ENCODE measurements at regions not wholly inside any gene's neighbourhood (a gene's known extent, or its start where the extent isn't known, plus 50 kb on each side); places are given as distances from the start of the nearest gene placed in this dataset.

DNA sequence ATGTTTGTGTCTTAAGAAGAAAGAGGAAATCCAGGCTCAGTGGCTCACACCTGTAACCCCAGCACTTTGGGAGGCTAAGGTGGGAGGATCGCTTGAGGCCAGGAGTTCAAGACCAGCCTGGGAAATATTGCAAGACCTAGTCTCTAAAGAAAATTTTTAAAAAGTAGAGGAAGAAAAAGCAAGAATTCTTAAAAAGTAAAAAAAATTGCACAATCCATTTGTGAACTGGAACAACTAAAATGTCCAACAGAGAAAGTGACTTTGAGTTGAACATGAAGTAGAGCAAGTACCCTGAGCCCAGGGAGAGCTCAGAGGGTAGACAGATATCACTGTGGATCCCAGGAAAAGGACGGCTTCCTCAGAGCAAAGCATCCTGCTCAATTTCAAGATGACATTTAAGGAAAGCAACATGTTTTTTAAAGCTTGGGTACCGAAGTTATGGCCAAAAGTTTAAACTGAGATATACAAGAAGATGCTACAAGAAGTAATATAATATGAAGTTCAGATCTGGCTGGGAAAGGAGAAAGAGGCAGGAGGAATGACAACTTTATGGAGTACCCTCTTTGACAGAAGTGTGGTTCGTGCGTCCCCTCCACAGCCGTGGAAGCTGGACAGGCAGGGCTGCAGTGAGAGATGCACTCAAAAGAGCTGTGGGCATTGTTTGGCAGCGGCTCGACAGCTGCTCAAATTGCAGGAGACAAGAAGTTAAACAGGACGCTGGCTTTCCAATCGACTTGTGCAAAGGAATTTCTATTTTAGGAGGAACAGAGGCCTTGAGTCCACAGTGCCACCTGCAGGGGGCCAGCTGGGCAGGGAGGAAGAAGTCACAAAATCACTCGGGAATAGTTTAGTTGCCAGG lies 201.3 kb downstream of the JCAD start:
- DNase-seq (ENCODE audit: low read depth in 2 of 2) = no peak

DNA sequence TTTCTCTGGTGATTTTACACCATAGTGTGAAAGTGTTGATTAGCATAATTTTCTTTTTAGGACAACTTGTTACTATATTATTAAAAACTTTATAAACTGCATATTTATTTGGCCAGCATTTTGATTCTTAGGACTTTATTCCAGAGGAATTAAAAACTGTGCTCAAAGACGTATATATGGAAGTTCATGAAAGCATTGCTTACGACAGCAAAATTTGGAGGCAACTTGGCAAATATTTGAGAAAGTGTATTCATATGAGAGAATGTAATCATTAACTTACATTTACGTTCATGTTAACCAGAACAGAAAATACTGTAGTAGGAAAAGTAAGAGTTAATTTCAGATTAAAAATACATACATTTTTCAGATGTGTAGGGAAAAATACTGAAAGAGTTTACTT lies 203.1 kb downstream of the JCAD start:
- DNase-seq (ENCODE audit: low read depth in 2 of 2) = no peak

DNA sequence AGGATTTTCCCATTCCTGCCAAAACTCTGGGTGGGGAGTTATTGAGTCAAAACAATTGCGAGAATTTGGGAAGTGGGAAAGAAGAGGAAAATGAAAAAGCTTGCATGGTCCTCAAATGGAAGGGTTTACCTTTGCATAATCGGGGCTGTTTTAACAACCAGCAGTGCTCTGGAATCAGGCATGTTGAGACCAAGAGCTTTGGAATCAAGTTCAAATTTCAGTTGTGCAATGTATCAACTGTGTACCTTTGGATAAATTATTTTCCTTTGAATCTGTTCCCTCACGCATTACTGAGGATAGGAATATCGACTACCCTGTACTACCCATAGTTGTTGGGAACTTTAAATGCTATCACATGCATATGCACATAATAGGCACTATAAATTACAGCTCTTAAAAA lies 205.5 kb downstream of the JCAD start:
- DNase-seq (ENCODE audit: low read depth in 2 of 2) = no peak

DNA sequence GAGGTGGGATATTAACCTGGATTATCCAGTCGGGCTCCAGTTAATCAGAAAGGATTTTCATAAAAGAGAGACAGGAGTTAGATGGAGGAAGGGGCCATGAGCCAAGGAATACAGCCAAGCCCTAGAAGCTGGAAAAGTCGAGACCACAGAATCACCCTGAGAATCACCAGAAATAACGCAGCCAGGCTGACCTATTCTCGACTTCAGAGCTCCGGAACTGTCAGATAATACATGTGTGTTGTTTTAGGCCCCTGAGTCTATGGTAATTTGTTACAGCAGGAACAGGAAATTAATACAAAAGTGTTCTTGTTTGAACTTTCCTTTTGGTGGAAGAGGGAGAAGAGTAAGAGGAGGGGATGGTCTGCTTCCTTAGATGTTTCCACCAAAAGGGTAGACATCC lies 208.1 kb downstream of the JCAD start:
- no peak for DNase-seq (ENCODE audit: low read depth in 2 of 2)

DNA sequence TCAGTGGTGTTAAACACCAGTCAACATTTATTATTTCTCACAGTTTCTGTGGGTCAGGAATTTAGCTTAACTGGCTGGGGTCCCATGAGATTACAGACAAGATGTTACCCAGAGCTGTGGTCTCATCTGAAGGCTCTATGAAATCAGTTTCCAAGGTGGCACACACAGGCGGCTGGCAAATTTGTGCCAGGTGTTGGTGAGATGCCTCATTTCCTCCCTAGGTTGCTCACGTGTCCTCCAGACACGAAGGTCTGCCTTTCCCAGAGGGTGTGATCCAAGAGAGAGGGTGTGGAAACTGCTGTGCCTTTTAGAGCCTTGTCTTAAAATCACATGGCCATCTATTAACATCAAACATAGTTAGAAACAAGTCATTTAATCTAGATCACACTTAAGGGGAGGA lies 209.0 kb downstream of the JCAD start:
- no peak for DNase-seq (ENCODE audit: low read depth in 2 of 2)

DNA sequence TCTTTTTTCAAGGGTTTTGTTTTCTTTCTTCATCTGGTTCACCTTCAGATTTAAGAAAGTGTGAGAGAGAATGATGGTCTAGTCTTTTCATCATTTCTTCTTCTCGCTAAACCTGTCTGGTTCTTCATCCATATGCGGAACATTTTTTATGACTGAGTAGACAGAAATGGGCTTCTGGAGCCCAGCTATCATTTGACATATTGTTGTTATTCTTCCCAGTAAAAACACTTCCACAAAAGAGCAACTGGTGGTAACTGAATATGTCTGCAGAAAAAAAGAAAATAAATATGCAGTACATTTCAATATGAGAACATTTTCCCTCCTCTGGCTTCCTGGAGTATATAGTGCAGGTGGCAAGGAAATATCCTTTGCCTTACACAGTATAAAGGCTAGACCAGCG lies 209.5 kb downstream of the JCAD start:
- DNase-seq (ENCODE audit: low read depth in 2 of 2) = no peak

DNA sequence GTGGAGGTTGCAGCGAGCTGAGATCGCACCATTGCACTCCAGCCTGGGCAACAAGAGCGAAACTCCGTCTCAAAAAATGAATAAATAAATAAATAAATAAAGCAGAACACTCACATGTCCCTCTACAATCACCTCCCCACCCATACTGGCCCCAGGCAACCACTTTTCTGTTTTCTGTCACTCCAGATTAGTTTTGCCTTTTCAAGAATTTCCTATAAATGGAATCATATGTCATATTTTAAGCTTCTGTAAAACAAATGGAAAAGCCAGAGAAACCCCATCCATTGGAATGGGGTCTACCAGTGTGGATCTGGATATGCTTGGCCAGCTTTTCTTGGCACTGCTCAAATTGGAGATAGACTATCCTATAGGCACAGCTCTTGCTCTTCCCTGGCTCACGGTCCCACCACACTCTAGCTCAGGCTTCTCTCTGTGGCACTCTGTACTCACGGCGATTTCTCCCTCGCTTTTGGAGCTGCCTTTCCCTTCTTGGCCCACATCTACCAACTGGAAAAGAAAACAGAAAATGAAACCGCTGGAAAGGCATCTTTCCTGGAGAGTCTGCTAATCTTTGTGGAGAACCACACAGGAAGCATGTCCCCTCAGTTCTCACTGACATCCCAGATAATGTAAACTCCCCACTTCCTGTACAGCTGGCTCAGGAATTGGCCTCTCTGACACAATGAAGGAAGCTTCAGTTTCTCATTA lies 210.1 kb downstream of the JCAD start:
- no peak for DNase-seq (ENCODE audit: low read depth in 2 of 2)

DNA sequence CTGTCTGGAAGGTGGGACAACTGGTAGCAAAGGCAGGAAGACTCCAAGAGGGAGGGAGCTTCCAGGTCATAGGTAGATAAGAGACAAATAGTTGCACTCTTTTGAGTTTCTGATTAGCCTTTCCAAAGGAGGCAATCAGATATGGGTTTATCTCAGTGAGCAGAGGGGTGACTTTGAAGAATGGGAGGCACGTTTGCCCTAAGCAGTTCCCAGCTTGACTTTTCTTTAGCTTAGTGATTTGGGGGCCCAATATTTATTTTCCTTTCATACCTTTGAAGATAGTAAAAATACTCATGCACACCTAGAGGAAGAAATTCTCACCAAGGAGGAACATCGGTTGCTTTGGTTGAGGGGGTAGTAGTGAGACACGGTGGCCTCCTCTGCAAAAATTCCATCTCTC lies 212.1 kb upstream of the SVIL start:
- no peak for DNase-seq (ENCODE audit: low read depth in 2 of 2)

DNA sequence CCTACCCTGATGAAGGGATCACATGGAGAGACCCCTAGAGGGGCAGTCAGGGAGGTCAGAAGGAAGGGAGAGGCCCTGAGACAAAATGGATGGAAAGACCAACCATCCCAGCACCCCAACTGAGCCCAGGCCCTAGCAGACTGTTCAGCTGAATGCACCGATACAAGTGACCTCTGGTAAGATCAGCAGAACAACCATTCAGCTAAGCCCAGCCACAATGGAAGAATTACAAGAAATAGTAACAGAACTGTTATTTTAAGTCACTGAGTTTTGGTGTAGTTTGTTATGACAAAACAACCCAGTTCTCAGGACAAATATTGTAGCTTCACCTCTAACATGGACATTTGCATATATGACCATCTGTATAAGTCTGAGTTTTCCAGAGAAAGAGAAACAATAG lies 210.4 kb upstream of the SVIL start:
- DNase-seq (ENCODE audit: low read depth in 2 of 2) = no peak

DNA sequence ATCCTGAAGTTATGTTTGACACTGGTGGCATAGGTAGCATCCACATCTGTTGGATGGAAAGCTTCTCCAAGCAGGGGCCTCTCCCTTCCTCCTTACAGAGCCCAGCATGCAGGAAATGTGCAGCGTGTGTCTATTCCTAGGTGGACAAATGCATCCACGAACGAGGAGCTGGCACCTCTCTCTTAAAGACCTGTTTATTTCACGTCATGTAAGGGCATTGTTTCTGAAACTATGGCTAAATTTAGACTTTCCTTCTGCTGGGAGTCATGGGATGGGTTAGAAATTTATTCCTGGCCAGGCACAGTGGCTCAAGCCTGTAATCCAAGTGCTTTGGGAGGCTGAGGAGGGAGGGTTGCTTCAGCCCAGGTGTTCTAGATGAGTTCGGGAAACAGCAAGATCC lies 208.4 kb upstream of the SVIL start:
- no peak for DNase-seq (ENCODE audit: low read depth in 2 of 2)

DNA sequence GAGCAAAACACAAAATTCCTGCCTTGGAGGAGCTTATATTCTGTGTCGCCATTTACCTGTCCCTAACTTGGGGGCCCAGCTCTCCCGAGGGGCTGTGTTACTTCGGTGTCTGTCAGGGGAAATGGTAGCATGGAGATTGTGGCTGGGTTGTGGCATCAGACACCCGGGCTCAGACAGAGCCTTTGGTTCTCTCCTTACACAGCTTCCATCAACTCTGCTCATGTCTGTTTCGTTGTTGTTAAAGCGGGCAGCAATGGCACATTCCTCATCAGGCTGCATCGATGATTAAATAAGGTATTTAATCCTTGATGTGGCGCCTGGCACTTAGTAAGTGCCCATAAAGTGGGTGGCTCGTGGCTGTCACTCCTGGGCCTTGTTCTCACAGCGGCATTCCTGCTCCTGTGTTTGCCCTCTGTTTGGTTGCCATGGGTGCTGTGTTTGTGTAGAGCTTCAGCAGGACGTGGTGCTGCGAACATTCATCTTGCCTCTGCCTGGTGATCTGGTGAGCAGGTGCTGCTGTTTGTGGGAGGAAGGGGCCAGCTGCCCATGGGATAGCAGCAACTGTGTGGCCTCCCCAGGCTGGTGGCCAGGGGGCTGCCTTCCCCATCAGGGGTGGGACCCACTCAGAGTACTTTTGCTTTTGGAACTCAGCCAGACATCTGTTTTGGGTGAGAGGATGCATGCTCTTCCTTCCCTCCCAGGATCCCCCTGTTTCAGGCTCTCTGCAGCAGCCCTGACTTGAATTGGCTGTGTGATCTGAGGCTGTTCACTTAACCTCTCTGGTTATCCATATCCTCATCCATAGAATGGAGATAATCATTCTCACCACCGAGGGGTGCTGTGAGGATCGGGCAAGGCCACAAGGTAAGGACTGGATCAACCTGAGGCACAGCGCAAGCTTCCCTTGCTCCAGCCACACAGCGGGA lies 207.2 kb upstream of the SVIL start:
- DNase-seq (ENCODE audit: low read depth in 2 of 2) = no peak

DNA sequence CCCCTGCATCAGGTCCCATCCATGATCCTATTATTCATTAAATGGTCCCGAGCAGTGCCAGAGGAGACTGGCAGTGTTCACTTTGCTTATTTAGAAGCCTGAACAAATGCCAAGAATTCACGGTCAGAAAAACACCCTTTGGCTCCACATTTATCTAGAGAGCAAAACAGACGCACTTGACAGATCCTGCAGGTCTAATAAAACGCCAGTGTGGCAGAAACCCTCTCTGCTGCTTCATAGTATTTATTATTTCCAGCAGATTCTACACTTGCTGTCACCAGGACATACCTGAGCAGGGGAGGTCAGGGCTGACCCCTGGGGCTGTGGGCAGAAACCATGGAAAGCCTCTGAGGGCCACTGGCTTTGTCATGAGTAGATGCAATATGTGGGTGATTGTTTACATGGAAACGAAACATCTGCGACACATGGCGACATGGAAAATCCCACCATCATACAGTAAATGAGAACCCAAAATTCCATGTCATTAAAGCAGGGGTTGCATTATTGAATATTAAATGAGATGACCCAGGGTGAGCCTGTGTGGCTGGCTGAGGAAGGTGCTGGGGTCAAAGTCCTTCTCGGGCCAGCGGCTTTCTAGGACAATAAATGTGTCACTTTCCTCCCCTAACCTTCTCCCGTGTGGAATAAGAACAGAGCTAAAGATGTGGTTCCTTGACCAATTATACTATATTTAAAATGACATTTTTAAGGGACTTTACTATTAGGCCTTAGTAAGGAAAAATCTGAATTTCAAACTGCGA lies 205.9 kb upstream of the SVIL start:
- DNase-seq (ENCODE audit: low read depth in 2 of 2) = no peak

DNA sequence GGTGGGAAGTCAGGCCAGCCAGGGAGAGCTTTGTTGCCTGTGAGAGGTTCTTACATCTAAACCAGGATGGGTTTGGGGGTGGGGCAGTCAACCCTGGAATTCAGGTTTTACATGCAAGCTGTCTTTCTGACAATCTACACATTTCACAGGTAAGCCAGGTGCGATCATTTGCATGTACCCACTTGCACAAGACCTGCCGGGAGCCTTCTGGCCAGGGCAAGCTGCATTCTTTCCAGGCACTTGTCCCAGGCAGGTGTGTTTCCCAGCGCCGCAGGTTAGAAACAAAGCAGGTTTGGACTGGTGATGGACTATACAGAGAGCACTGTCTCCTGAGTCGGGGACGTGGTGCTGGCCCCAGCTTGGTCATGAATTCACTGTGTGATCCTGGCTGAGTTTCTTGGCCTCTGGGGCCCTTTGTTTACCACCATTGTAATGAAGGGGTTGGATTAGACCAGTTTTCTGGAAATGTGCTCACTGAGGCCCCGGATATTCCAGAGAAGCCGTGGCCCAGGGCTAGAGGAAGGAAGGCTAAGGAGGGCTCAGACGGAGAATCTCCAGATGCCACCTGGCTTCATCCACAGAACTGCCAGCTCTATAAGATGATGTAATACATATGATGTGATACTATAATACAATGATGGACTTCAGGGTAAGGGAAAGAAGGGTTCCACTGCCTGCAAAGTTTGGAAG lies 205.2 kb upstream of the SVIL start:
- no peak for DNase-seq (ENCODE audit: low read depth in 2 of 2)

DNA sequence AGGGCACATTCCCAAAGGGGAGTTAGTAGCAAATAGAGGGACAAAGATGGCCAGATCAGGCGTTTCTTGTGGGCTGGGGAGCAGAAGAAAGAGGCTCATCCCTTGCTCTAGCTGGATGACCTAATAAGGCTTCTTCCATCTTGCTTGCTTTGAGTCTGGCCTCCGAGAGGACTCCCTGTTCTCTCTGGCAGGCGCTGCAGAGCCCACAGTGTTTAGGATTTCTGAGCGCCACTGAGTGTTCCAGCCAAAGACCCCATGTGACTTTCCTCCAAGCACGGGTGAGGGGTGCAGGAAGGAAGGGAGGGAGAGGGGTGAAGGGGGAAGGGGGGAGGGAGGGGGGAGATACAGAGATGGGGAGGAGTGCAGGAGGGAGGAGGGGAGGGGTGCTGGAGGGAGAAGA lies 203.8 kb upstream of the SVIL start:
- no peak for DNase-seq (ENCODE audit: low read depth in 2 of 2)

DNA sequence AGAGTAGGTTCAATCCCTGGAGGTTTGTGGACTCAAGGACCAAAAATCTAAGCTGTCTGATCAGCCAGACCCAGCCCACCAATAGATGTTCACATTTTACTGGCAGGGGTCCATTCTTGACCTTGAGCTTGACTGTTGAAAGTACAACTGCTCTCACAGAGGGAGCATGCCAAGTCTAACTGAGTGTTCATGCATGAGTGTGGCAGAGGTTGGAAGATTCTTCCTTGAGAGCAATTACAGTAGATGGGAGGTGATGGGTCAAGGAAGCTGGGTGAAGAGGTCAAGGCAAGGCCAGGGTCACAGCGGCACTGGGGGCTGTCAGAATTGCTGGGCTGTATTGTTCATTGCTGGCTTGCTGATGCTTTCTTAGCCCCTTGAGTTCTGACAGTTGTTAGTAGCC lies 202.8 kb upstream of the SVIL start:
- no peak for DNase-seq (ENCODE audit: low read depth in 2 of 2)

DNA sequence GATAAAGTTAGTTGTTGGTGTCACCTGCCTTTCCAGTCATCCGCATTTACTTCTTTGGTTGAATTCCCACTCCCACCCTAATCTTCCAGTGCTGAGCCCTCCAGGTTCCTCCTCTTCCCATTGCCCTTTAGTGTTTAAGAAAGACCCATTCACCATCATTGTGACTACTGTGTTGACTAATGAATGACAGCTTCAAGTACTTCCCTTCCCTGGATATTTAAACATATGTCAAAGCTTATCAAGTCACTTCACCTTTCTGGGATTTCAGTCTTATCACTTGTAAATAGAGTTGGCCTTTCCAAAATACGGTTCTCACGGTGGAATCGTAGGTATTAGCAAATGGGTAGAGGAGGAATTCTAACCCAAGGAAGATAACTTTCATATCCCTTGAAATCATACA lies 201.6 kb upstream of the SVIL start:
- no peak for DNase-seq (ENCODE audit: low read depth in 2 of 2)

DNA sequence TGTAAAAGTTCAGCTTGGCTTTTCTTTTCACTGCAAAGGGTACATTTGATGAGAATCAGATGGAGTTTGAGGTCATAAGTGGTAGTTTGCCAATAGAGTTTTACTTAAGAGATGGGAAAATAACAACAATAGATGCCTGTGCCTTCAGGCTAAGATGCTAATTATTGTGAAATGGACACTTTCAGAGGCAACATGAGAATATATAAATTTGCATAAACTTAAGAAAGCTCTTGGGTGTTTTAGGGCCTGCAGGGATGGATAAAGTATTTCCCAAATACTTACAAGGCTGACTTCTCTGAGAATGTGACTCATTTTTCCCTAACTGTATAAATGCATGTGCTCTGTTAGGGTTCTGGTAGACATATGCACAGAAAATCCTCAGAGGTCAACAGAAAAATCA lies 200.3 kb upstream of the SVIL start:
- DNase-seq (ENCODE audit: low read depth in 2 of 2) = no peak

DNA sequence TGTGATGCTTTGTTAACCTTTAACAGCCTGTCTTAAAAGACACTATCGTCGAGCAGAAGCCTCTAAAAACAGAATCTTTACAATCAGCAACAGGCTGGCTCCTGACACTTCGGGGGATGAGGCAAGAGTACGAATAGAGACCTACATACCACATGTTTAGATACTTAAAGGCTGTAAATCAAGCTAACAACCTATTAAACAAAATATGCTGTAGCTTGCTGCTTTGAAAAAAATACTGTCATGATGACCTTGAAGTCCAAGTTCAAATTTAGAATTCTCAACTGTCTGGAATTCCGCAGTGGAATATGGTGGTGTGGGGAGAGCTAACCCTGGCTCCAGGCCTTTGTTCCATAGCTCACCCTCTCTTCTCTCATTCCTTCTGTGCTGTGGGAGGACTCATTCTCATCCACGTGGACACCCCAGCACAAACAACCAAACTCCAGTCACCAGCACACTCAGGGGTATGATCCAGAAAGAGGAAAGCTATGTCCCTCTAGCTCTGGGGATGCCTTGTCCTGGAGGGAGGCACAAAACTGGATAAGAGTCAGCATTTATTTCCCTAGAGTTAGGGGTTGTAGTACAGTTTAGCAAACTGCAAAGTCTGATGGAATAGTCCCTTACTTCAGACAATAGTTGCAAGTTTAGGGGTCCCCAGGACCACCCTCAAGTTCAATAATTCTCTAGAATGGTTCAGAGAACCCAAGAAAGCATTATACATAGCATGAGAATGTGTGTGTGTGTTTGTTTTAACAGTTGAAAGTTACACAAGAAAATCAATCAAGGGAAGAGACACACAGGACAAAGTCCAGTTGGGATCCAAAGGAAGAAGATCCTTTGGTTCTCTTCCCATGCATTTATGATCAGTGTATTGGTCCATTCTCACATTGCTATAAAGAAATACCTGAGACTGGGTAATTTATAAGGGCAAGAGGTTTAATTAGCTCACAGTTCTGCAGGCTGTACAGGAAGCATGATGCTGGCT lies 196.1 kb upstream of the SVIL start:
- DNase-seq (ENCODE audit: low read depth in 2 of 2) = no peak

DNA sequence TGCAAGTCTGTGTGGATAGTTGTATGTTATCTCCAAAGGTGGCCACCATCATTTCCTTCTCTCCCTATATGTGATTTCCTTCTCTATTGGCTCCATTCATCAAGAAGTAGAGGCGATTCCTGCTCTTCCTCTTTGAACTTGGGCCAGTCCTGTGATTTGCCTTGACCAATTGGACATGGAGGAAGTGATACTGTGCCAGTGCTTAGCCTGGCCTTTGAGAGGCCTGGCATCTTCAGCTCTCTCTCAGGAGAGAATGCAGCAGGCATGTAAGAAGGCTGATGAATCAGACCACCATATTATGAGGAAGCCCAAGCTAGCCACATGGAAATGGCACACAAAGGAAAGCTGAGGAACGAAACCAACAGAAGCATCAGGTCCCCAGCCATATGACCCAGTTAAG lies 195.0 kb upstream of the SVIL start:
- no peak for DNase-seq (ENCODE audit: low read depth in 2 of 2)

DNA sequence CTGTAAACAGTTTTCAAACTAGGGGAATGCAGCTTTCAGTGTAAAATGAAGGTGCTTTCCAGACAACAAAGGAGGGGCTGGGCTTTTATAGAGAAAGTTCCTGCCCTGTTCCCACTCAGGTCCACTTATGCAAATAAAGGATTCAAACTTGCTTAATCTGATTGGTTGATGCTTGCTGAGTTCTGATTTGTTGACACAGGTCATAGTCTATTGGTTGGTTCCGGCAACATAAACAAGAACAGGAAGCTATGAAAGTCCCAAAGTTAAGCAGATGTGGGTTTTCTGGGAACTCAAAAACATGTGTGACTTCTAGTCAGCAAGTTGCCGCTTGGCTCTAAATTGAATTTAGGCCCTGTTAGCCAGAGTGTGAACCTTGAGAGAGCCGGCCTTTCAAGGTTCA lies 194.2 kb upstream of the SVIL start:
- no peak for DNase-seq (ENCODE audit: low read depth in 2 of 2)

Data from stimulated activated CD8-positive, alpha-beta memory T cell treated with anti-CD3 and anti-CD28 coated beads, Interleukin-15, amount 100 ng/mL, for 48 hours (primary cell).